HG02763 (cell line): ENCODE measurements at regions not wholly inside any gene's neighbourhood (a gene's known extent, or its start where the extent isn't known, plus 50 kb on each side); places are given as distances from the start of the nearest gene placed in this dataset.

Experiments used
- ATAC-seq: cut with Tn5 transposase; IDR thresholded peaks from one replicate; pipeline ENCODE4 v1.9.1; 2021; ENCODE audit warnings: mild to moderate bottlenecking, moderate library complexity; ENCODE audit not compliant: unreplicated experiment

DNA sequence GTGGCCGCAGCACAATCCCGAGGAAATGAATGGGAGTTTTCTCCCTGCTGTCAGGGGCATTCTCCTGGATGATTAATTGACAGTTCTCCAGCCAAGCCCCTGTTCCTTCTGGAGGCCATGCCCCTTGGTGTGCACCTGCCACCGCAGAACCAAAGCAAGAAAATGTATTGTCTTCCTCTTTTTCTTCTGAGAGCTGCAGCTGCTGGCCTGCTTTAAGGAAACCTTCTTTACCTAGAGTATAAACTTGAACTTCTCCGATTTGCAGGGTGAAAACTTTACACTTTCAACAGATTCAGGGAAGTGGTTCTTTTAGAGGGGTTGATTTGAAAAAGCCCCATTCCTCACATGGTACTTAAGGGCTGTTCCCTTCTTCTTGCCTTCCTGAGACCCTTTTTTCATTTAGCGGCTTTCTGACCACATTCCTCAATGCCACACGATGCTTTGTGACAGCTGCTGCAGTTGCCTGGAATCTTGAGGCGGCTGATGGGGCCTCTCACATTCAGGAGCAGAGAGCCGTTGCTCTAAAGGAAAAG is 402.8 kb downstream of the TXNL1 start:
- peak; percentile 70 for ATAC-seq

DNA sequence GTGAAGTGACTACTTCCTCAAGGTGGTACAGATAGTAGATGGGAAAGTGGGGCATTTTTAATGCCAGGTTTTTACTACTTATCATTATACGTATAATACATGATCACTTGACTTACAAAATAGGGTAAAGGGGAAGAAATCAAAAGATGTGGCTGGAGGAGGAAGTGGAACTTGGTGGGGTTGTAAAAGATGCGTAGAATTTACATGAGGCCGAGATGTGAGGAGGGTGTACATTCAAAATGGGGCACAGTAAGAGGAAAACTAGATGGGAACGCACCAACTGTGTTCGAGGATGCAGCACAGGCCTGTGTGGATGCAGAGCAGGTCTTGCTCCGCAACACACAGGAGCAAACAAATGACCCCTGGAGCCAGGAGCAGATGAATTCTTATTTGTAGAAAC is 403.3 kb downstream of the TXNL1 start:
- peak; percentile 26 for ATAC-seq

DNA sequence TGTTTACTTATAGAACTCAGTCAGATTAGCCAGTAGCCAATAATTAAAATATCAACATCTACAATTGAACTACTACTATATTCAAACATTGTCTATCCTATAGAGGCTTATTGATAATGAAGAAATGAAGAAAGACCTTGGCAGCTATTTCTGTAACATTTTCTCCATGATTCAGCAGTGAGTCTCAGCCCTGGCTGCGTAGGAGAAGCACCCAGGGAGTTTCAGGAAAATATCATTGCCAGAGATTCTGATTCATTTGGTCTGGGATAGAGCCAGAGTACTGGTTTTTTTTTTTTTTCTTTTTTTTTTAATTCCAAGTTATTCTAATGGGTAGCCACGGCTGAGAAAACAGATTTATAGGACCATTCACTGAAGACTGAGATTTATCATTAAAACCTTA is 404.8 kb downstream of the TXNL1 start:
- no peak for ATAC-seq

DNA sequence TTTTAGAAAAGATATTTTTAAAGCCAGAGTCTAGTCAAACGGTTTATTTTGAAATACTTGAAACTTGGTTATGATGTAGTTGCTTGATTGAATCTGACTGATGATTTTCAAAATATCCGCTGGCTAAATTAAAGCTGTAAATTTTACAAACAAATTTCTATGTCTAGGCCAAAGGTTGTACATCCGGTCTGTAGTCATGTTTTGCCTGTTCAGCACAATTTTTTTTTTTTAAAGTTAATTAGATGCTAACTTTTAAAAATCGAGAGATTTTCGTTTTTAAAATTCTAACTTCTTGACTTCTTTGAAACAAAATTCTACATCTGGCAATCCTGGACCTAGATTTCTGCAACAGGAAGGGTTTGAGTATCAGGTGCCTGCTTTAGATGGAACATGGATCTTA is 412.4 kb downstream of the TXNL1 start:
- no peak for ATAC-seq

DNA sequence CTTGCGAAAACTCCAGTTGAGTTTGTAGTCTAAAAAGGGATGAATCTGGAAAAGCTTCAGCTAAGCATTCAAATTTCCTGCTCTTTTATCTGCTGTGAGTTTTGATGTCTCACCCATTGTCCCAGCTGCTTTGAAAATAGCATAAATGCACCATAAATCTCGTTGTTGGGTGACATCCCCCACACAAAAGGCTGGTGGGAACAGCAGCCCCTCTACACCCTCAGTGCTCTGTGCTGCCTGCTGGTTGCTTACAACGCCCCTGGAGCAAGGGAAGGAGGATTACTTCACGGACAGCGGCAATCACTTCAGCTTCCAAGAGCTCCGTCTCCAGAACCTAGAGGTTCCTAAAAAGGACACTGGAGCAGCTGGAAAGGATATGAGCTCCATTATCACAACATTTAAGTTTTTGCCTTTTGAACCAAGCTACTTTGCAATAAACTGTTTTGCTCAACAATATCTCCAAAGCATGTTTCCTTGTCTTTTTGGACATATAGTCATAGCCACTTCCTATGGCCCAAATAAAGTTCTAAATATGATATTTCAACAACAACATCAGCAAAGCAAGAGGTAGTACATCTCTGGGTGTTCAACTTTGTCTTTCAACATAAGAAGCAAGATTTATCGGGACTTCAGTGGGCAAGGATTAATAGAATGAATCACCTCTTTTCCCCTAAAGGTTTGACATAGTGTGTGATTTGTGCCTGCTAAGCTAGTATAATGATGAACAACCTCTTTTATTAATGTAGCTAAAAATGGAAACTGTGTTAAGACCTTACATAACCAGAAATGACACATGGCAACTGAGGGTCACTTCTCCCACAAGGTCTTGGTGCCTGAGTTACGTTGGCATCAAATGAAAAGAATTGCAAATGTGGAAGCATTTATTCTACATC is 413.5 kb downstream of the TXNL1 start:
- ATAC-seq = no peak

DNA sequence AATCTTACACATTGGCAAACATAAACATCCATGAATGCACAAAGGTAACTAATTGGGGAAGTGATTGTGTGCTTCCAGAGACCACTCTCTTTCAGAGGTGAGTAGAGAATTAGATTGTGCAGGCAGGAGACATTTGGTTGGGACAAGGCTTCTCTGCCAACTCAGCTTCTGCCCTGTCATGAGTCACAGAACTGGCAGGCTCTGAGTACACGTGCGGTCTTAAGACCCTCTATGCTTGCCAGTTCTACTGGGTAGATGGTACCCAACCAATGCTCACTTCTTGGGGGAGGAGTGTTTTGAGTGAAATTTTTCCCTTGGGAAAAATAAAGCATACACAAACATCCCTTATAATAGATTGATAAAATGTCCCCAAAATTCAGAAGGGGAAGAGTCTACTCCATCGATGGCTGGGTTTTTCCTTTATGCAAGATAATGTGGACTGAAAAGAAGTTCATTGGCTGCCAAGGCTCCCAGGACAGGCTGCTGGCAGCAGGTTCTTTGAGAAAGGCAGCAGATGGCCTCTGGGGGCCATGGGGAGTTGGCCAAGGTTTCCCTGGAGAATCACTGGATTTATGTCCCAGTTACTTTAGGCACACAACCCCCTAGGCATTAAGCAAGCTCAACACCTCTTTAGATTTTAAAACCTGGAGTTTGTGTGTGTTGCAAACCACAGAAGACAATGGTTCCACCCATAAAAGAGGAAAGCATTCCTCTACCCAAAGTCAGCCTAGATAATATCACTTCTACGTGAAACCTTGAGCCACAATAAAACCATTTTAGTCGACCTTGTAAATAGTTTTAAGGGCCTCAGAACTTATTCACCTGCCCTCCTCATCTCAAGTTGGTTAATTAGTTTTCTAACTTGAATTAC is 417.0 kb downstream of the TXNL1 start:
- ATAC-seq = no peak

DNA sequence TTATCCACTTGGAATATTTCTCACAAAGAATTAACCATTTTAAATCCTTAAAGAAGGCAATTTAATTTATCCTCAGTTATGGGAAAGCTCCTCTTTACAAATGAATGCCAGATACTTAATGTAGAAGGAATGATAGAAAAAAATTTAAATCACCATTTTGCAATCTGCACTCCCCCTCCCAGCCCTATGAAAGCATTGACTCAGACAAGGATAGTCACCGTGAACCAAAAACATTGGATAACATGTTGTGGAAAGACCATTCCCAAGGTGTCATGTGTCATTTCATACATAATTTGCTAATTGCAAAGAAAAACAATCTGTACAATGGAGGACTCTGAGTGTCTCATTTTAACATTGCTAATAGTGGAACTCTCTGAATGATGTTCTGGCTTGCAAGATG is 421.0 kb downstream of the TXNL1 start:
- no peak for ATAC-seq

DNA sequence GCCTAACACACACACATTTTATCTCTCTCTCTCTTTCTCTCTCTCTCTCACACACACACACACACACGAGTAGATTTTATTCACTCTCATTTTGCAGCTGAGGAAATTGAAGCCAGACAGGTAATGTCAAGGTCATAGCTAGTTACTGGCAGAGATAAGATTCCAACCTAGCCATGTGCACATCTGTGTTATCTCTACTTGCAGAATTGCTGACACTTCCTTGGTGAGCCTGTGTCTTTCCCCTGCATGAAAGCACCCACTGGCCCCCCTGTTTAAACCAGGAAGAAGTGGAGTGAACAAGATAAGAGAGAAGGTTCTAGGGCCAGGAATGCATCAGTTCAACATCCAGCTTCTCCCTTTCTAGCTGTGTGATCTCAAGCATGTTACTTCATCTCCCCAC is 423.7 kb downstream of the TXNL1 start:
- ATAC-seq = no peak

DNA sequence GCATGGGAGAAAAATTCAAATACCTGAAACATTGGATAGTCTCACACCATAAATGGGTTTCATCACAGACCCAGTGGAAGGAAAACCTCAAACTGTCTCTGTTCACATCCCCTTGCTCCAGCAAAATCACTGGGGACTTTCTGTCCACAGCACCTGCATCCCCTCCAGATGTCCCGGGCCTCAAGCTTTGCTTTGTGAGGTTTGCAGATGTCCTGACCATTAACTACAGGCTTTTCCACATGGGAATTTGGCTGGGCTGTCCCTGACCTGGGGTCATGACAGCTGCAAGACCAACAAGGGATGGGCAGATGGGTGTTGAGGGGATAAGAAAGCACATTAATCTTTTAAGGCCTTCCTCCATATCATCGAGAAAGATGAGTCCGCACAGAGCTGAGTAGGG is 427.9 kb downstream of the TXNL1 start:
- no peak for ATAC-seq

DNA sequence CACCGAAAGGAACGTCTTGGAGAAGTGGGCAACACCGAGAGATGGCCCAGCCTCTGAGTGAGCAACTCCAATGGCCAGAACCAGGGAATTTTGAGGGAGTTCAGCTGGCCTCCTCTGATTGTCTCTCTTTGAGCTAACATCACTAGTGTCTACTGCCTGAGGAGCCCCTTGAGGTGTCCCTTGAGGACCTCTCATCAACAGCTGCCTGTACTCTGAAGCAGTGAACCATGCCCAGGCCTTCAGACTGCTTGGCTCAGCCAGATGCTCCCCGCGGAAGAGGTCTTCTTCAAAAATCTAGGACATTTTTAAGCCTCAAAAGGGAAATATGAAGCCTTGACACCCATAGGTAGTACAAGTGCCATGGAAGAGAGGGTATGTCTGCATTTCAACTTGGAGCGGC is 430.4 kb downstream of the TXNL1 start:
- ATAC-seq = no peak

DNA sequence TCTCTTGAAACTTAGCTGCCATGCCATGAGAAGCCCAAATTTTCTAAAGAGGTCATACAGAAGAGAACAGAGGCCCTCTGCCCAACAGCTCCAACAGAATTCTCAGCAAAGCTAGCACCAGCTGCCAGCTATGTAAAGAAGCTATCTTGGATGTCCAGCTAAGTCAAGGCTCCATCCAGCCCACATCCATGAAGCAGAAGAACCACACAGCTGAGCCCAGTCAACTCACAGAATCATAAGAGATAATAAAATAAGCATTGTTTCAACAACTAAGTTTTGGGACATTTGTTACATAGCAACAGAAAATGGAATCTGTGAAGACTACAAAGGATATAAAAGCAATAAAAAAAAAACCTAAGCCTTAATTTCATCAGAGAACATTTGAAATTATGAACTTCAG is 434.3 kb downstream of the TXNL1 start:
- no peak for ATAC-seq

DNA sequence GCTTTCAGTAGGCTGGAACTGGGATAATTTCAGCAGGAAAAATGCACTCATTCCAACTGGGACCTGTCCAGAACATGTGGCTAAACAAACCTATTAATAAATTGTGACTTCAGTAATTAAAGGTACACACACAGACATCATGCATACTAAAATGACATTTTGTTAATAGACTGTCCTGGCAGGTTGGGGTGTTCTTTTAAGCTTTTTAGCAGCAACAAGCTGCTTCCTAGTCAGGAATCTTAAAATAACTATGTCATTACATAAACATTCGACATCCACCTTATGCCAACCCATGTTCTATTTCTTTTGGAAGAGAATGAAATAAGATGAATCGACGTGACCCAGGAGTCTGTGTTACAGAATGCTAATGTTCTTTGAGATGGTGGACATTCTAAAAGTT is 435.7 kb downstream of the TXNL1 start:
- ATAC-seq = no peak

DNA sequence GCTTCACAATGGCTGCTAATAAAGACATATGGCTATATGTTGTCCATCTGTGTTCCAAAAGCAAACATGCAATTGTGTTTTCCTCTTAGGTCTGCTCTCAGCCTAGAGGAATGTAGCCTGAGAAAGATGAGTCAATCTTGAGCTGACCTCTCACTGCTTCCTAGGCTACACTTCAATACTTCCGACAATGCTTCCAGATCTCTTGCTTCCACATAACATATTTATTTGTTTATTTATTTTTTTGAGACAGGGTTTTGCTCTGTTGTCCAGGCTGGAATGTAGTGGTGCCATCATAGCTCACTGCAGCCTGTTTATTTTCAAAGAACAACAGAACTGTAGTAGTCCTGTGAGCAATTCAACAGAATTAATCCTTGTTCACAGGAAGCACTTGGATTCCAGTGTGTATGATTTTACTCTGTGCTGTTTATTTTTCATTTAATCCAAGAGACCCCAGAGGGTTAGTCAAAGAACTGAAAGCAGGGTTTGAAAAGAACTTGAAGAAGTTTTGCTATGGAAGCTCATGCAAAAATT is 437.9 kb downstream of the TXNL1 start:
- no peak for ATAC-seq

DNA sequence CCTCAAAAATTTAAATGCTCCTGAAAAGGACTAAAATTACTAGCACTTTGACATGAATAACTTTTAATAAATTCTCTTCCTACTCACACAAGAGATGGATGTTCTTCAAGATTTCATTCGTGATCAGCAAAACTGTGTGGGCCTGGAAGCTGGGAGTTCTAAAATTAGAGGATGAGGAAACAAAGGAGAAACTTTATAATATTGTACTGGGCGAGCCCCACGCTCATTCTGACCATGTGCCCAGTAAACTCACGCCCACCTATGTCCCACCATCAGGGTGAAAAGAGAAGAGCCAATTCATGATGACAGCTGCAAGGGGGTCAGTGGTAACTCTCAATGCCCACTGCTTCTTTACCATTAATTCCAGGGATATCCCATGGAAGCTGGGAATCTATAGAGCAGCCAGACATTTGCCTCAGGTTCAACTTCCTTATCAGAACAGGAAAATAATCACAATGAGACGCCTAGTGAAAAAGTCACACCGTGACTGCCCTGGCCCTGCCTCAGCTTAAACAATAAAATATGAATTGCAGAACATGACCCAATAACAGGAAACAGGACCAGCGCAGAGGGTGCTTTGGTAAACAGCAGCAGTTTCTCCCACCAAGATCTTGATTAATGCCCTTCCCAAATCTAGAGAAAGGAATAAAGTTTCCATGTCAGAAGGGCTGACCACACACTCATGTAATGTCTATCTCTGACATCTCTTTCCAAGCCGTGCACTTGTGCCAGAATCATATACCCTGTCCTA is 438.6 kb downstream of the TXNL1 start:
- no peak for ATAC-seq

DNA sequence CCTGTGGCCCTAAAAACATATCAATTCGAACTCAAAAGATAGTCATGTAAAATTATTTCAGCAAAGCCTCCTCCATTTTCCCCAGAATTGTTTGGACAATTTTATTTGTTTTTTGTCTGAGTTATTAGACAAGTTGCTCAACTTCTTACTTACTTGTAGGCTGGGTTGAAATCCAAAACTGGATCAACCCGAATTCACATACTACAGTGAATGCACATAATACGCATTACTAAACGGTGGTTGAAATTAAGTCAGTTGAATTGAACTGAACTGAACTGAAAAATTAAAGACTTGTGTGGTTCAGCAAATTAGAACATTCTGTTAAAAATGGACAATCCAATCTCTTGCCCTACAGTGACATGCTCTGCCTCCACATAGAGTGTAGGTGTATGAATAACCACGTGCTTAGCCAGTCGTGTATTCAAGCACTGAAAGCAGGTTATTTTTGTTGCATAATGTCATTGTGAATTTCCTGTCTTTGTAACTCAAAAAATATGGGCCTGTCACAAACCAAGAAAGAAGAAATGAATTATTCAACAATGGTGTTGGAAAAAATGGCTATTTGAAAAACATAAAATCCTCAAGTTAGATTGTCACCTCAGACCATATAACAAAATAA is 441.0 kb downstream of the TXNL1 start:
- ATAC-seq = no peak

DNA sequence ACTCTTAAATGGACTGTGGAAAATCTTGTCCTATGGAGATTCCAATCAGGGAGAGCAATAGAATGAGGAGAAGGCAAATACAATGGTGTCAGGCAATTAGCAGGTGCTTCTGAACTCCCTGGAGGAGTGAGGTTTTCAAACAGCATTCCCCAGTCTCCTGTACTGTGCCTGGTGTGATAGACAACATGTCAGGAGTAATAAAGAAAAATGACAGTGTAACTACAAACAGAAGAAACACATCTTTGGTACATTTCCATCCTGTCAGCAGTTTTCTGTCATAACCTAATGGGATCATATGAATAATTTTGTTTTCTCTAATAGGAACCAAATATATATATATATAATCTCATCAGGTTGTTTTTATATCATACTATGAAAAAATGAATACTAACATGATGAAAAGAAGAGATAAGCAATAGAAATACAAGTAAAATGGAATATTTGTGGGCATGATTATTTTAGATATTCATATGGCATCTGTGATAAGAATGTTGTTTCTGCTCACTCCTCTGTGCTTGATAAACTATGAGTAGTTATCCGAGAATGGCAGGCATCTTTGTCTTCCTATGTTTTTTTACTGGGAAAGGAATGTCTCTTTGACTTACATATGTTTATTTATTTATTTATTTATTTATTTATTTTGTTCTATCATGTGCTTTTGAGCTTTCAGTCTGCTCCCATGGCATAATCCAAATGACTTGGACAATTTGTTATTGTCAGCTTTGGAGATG is 441.7 kb downstream of the TXNL1 start:
- ATAC-seq = no peak

DNA sequence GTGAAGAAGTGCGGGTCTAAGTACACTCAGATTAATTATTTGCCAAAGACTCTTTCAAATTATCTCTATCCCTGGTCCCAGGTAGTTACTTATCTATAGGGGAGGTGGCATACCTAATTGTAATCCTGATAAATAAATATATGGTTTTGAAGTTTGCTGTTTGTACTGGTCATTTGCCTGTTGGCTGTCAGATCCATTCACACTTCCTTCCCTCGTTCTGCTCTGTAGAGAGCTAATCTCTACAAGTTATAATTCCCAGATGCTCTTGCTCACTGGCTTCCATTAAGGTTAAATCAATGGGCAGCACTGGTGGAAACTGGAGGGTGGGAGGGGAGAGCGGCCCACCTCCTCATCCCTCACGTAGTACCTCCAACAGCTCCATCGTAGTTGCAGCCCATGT is 447.1 kb downstream of the TXNL1 start:
- no peak for ATAC-seq

DNA sequence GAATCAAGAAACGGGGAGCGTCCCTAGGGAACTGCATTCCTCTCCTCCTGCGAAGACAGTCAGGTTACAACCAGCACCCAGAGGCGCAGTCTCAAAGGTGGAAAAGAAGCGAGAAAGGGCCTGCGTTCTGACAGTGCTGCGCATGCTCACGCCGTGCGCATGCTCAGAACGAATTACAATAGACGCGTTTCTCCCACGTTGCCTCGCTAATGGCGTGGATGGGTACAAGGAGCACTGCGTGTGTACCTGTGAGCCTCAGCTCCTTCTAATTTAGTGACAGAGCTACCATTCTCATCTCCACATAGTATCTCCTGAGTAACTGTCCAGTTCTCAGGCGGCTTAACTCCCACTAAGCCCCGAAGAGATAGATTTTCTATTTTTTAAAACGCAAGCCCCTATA is 448.8 kb downstream of the TXNL1 start:
- ATAC-seq = no peak

DNA sequence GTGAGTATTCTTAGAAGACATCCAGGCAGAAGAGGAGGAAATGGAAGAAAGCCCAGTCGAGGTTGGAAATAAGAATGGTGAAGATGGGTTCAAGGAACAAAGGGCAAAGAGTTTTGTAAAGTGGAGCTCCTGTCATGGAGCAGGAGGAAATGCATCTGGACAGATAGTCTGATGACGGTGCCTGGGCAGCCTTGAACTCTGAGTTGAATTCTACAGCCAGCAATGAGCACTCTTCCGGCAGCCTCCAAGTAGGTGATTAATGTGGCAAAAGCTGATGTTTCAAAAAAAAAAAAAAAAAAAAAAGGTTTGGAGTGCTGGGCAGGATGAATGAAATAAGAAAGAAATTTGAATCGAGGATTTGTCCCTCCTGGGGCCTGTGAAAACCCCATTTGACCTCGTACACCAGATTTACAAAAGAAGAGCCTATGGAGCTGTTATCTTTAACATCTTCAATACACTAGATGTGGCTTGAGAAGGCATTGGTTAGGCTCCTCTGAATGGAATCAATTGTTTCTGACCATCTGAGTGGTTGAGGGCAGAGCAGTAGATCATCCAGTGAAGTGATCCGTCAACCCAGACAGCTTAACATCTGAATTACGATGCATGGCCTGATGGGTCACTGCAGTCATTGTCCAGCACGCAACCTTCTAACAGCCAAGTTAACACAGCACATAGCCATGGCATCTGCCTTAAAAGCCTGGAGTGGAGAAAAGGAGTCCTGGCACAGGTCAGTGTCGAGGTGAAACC is 449.7 kb downstream of the TXNL1 start:
- no peak for ATAC-seq
